GM10248 (cell line): ENCODE measurements at regions not wholly inside any gene's neighbourhood (a gene's known extent, or its start where the extent isn't known, plus 50 kb on each side); places are given as distances from the start of the nearest gene placed in this dataset.

Experiments used
- CTCF ChIA-PET: fragments of 300-600 bp; sonication (Branson Sonifier 250); formaldehyde crosslinking; extraction: SDS; loops from one replicate; lab custom pipeline; 2021; ENCODE audit warnings: antibody characterized with exemption; lab: Yijun Ruan, JAX
- POLR2A ChIA-PET: fragments of 350-650 bp; sonication (Branson Sonifier 250); formaldehyde crosslinking; extraction: SDS; loops from one replicate; lab custom pipeline; 2020; ENCODE audit warnings: antibody characterized with exemption; lab: Yijun Ruan, JAX
- DNase-seq: peaks from one replicate; pipeline ENCODE4 v3.0.0; 2012; ENCODE audit errors: extremely low spot score
- TF ChIP-seq, protein P1 (sequence below): IDR thresholded peaks from 2 replicates; pipeline ENCODE4 v1.5.1; 2012; ENCODE audit warnings: mild to moderate bottlenecking, low read depth; ENCODE audit errors: extremely low read depth, missing control alignments, control extremely low read depth

DNA sequence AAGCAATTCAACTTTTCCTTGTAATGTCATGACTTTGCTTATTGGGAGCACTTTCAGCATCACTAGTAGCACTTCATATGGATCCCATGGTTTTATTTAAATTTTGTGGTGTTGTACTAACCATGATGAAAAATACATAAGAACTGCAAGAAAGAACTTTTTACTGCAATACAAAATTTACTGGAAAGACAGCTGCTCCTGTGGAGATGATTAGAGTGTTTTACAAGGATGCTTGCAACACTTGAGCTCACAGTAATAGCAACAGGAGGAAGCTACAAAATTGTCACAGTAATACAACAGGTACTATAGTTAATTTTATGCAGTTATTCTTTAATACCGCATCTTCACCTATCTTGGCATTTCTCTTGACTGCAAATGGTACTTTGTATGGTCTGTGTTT, 158.3 kb upstream of the TSLP start:
- no peak for DNase-seq
- ChIA-PET POLR2A (no interaction called here), CTCF (interaction anchor here (1.2 kb wide), 1 partner anchor 18 kb away, joined by 3 read pairs; no protein-coding TSS in a partner anchor)
- TF ChIP-seq, protein P1, sequence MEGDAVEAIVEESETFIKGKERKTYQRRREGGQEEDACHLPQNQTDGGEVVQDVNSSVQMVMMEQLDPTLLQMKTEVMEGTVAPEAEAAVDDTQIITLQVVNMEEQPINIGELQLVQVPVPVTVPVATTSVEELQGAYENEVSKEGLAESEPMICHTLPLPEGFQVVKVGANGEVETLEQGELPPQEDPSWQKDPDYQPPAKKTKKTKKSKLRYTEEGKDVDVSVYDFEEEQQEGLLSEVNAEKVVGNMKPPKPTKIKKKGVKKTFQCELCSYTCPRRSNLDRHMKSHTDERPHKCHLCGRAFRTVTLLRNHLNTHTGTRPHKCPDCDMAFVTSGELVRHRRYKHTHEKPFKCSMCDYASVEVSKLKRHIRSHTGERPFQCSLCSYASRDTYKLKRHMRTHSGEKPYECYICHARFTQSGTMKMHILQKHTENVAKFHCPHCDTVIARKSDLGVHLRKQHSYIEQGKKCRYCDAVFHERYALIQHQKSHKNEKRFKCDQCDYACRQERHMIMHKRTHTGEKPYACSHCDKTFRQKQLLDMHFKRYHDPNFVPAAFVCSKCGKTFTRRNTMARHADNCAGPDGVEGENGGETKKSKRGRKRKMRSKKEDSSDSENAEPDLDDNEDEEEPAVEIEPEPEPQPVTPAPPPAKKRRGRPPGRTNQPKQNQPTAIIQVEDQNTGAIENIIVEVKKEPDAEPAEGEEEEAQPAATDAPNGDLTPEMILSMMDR, result no peak

DNA sequence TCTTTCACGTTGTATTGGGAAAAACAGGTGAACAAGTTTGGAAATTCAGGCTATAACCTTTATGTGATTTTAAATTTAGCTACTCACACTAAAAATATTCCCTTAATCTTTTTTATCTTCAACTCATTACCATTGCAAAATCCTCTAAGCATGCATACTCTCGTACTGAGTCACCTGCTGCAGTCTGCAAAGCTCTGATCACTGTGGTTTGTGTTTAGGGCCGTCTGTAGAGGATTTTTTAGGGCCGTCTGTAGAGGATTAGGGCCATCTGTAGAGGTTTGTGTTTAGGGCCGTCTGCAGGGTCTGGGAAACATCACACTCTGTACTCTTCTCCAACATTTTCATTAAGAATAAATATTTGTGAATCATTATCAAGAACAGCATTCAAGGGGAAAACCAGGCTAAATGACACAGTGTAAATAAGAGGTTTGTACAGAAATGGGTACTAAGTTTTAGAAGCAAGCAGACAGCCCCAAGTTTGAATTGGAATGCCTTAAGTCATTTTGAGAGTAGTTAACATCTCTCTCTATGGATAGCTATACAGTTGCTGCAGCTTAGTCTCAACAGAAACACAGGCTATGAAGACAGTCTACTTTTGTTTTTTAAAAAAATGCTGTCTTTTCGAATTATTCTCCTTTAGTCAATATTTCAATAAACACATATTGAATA, 155.0 kb upstream of the TSLP start:
- ChIA-PET POLR2A (no interaction called here), CTCF (no interaction called here)
- no peak for DNase-seq

DNA sequence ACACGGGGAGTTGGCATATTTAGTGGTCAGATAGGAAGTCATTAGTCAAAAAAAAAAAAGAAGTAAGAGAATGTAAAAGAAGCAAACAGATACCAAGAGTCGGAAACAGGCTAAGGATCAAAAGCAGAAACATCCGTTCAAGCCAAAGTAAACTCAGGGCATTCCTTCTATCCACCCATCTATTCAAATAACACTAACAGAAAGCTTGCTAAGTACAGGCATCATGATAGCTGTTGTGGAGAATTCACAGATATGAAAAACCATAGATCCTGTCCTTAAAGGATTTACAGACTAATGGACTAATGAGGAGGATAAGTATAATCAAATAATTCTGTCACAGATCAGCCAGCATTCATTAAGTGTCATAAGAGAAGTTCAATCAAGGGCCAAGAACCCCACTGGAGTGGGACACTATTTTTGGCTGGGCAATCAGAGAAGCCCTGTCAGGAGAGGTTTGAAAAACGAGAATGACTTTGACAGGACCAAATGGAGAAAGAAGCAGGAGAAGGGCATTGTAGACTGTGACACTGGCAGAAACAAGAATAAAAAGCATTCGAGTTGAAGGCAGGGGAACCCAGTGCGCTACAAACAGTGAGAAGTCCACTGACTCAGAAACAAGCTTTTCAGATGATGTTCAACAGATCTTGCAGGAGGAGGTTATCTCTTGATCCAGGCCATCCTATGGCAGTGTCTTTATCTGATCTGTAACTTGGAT, 154.2 kb upstream of the TSLP start:
- CTCF ChIA-PET, result no interaction called here
- TF ChIP-seq, protein P1, result no peak
- DNase-seq, result no peak
- POLR2A ChIA-PET, result no interaction called here

More for the DNA sequence above, 155.0 kb upstream of the TSLP start:
- TF ChIP-seq, protein P1, result no peak

DNA sequence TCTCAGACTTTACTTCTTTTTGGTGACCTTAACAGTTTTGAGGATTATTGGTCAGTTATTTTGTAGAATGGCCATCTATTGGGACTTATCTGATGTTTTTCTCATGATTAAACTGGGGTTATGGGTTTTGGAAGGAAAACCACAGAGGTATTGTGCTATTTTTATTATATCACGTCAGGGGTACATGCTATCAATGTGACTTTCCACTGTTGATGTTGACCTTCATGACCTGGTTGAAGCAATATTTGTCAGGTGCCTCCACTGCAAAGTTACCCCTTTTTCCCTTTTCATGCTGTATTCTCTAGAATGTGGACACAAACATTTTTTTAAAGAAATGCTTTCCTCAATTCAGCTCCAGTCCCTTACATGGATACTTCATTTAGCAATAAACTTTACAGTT, 152.8 kb upstream of the TSLP start:
- no peak for DNase-seq
- ChIA-PET POLR2A (no interaction called here), CTCF (interaction anchor here (0.8 kb wide), 1 partner anchor 8 kb away, joined by 3 read pairs; no protein-coding TSS in a partner anchor)
- TF ChIP-seq, protein P1, result no peak

DNA sequence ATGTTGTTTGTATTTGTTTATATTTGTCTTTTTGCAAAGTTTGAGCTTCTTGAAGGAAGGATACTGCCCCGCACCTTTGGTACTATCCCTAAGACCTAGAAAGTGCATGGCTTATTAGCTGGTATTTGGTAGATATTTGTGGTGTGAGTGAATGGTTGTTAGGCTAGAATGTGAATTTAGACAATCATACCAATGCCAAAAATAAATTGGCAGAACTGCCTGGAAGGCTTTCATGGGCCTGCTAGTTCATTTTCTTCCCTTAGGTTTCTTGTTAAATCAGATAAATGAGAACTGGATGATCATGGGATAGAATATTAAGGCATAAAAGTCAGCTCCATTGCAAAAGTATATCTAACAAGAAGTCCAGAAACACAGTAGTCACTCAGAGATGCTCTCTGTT, 147.5 kb upstream of the TSLP start:
- ChIA-PET CTCF (no interaction called here), POLR2A (no interaction called here)
- DNase-seq, result no peak
- TF ChIP-seq, protein P1, result no peak

DNA sequence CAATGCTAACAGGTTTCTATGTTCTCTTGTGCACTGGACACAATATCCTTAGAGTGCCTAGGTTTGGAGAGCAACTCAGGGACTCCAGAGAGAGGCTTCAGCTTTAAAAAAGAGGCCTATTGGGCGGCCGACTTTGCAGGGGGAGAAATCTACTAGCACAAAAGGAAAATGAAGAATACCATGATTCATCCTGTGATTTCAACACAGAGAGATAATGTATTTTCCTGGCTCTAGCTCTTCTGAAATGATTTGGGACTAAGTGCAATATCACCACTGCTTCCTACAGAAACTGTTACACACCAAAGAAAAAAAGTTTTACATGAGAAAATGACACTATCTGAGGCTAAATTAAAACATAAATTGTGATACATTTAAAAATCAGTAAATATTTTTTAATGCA, 146.1 kb upstream of the TSLP start:
- POLR2A ChIA-PET, result no interaction called here
- TF ChIP-seq, protein P1, result no peak
- DNase-seq, result no peak
- CTCF ChIA-PET, result no interaction called here
